Hepatocyte (in vitro differentiated cells): ENCODE measurements at regions not wholly inside any gene's neighbourhood (a gene's known extent, or its start where the extent isn't known, plus 50 kb on each side); places are given as distances from the start of the nearest gene placed in this dataset.

Experiments used
- EZH2 ChIP-seq: fragments of 200-600 bp; sonication (generic); IDR thresholded peaks from 2 replicates; pipeline ENCODE4 v1.6.1; 2016; ENCODE audit warnings: antibody characterized with exemption, mild to moderate bottlenecking, borderline replicate concordance
- EZH2phosphoT487 ChIP-seq: fragments of 200-600 bp; sonication (generic); IDR thresholded peaks from one replicate; pipeline ENCODE4 v1.6.1; 2018; ENCODE audit warnings: antibody characterized with exemption, mild to moderate bottlenecking, low read depth, moderate library complexity; ENCODE audit not compliant: unreplicated experiment, severe bottlenecking
- TF ChIP-seq, protein P1 (sequence below): fragments of 200-600 bp; sonication (generic); IDR thresholded peaks from 2 replicates; pipeline ENCODE4 v1.5.1; 2016; ENCODE audit warnings: antibody characterized with exemption, mild to moderate bottlenecking; ENCODE audit not compliant: poor library complexity

DNA sequence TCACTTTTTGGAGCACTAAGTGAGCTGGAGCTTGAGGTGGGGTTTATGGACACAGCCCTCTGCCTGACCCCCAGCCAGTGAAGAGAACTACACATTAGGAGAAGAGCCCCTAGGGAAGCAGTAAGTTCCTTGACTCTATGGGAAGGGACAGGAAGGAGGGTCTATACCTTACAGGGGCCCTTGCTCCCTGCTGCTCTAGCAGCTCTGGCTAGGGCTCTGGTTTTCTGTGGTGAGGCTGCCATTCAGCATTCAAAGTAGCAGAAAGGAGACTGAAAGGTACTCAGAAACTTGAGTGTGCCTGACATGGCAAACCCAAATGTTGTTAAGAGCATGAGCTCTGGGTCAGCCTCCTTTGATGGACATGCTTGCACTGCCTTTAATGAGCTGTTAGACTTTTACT lies 144.0 kb upstream of the KIT start:
- TF ChIP-seq, protein P1, sequence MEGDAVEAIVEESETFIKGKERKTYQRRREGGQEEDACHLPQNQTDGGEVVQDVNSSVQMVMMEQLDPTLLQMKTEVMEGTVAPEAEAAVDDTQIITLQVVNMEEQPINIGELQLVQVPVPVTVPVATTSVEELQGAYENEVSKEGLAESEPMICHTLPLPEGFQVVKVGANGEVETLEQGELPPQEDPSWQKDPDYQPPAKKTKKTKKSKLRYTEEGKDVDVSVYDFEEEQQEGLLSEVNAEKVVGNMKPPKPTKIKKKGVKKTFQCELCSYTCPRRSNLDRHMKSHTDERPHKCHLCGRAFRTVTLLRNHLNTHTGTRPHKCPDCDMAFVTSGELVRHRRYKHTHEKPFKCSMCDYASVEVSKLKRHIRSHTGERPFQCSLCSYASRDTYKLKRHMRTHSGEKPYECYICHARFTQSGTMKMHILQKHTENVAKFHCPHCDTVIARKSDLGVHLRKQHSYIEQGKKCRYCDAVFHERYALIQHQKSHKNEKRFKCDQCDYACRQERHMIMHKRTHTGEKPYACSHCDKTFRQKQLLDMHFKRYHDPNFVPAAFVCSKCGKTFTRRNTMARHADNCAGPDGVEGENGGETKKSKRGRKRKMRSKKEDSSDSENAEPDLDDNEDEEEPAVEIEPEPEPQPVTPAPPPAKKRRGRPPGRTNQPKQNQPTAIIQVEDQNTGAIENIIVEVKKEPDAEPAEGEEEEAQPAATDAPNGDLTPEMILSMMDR, result no peak
- TF ChIP-seq EZH2 (no peak), EZH2phosphoT487 (no peak)
